PFSK-1 (cell line): ENCODE measurements at regions not wholly inside any gene's neighbourhood (a gene's known extent, or its start where the extent isn't known, plus 50 kb on each side); places are given as distances from the start of the nearest gene placed in this dataset.

Source experiments
- FOXP2 ChIP-seq: optimal IDR thresholded peaks from 2 replicates; pipeline ENCODE3; 2011; ENCODE audit warnings: borderline replicate concordance, control low read depth, inconsistent platforms; ENCODE audit not compliant: insufficient read depth; ENCODE audit errors: extremely low read length, extremely low read depth
- POLR2AphosphoS5 ChIP-seq: IDR thresholded peaks from 2 replicates; pipeline ENCODE4 v1.6.1; 2012; ENCODE audit warnings: low read depth, mild to moderate bottlenecking, control low read depth, low read length, moderate library complexity
- SIN3A ChIP-seq: IDR thresholded peaks from 2 replicates; pipeline ENCODE4 v1.6.1; 2012; ENCODE audit warnings: mild to moderate bottlenecking, low read length, moderate library complexity, borderline replicate concordance; ENCODE audit not compliant: insufficient read depth
- TAF1 ChIP-seq: IDR thresholded peaks from 2 replicates; pipeline ENCODE4 v1.6.1; 2012; ENCODE audit warnings: low read length, control low read depth, borderline replicate concordance; ENCODE audit not compliant: insufficient read depth
- TF ChIP-seq, protein P1 (sequence below), 2 experiments: IDR thresholded peaks; 2 replicates each; pipeline versions ENCODE4 v1.6.1 to v1.8.0; 2011 to 2012; ENCODE audit warnings: low read depth in 2 of 2, low read length in 2 of 2, control low read depth in 1 of 2, inconsistent platforms in 1 of 2, mild to moderate bottlenecking in 1 of 2, moderate library complexity in 1 of 2; ENCODE audit not compliant: insufficient read depth in 1 of 2

GRCh38 chr21:27275294-27275927, 308.5 kb upstream of the ADAMTS5 start:
- no peak for TF ChIP-seq SIN3A
- no peak for TF ChIP-seq TAF1
- TF ChIP-seq, protein P1, sequence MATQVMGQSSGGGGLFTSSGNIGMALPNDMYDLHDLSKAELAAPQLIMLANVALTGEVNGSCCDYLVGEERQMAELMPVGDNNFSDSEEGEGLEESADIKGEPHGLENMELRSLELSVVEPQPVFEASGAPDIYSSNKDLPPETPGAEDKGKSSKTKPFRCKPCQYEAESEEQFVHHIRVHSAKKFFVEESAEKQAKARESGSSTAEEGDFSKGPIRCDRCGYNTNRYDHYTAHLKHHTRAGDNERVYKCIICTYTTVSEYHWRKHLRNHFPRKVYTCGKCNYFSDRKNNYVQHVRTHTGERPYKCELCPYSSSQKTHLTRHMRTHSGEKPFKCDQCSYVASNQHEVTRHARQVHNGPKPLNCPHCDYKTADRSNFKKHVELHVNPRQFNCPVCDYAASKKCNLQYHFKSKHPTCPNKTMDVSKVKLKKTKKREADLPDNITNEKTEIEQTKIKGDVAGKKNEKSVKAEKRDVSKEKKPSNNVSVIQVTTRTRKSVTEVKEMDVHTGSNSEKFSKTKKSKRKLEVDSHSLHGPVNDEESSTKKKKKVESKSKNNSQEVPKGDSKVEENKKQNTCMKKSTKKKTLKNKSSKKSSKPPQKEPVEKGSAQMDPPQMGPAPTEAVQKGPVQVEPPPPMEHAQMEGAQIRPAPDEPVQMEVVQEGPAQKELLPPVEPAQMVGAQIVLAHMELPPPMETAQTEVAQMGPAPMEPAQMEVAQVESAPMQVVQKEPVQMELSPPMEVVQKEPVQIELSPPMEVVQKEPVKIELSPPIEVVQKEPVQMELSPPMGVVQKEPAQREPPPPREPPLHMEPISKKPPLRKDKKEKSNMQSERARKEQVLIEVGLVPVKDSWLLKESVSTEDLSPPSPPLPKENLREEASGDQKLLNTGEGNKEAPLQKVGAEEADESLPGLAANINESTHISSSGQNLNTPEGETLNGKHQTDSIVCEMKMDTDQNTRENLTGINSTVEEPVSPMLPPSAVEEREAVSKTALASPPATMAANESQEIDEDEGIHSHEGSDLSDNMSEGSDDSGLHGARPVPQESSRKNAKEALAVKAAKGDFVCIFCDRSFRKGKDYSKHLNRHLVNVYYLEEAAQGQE (IDR thresholded peaks at IDR 0.05; ENCODE audit: insufficient read depth in 1 of 2, low read depth in 2 of 2, low read length in 2 of 2) = no peak
- no peak for TF ChIP-seq POLR2AphosphoS5
- no peak for TF ChIP-seq FOXP2
